22Rv1 (cell line): ENCODE measurements at regions not wholly inside any gene's neighbourhood (a gene's known extent, or its start where the extent isn't known, plus 50 kb on each side); places are given as distances from the start of the nearest gene placed in this dataset.

Experiments
- ZFX ChIP-seq: fragments of 450-650 bp; IDR thresholded peaks from 2 replicates; pipeline ENCODE4 v1.6.1; 2017; ENCODE audit warnings: antibody characterized with exemption, borderline replicate concordance
- TF ChIP-seq, protein P1 (sequence below): fragments of 450-650 bp; IDR thresholded peaks from 2 replicates; pipeline ENCODE4 v1.5.1; 2017; ENCODE audit warnings: mild to moderate bottlenecking

DNA sequence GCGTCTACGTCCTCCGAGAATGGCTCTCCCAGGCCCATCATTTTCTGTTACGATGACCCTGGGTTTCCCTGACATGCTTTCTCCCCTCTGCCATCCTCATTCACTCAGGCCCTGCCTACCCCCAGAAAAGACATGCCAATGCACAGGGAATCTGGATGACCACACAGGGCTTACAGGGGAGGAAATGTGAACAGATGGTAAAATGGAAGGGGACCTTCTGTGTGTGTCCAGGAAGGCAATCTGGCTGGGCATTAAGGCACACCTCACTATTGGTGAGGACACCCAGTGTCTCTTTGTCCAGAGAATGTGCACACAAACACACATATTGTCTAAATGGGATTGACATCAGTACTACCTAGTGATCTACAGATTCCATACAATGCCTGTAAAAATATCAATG is 769.9 kb upstream of the AMELY start:
- TF ChIP-seq, protein P1, sequence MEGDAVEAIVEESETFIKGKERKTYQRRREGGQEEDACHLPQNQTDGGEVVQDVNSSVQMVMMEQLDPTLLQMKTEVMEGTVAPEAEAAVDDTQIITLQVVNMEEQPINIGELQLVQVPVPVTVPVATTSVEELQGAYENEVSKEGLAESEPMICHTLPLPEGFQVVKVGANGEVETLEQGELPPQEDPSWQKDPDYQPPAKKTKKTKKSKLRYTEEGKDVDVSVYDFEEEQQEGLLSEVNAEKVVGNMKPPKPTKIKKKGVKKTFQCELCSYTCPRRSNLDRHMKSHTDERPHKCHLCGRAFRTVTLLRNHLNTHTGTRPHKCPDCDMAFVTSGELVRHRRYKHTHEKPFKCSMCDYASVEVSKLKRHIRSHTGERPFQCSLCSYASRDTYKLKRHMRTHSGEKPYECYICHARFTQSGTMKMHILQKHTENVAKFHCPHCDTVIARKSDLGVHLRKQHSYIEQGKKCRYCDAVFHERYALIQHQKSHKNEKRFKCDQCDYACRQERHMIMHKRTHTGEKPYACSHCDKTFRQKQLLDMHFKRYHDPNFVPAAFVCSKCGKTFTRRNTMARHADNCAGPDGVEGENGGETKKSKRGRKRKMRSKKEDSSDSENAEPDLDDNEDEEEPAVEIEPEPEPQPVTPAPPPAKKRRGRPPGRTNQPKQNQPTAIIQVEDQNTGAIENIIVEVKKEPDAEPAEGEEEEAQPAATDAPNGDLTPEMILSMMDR: no peak
- TF ChIP-seq ZFX: no peak
